CD1c-positive myeloid dendritic cell (primary cell): ENCODE measurements at regions not wholly inside any gene's neighbourhood (a gene's known extent, or its start where the extent isn't known, plus 50 kb on each side); places are given as distances from the start of the nearest gene placed in this dataset.
"Not testable (repeated sequence)": the region's sequence is repeated elsewhere in the genome, so short reads cannot be mapped to it uniquely, and the experiment has no call there.

Experiments used
- DNase-seq: peaks from one replicate; pipeline ENCODE4 v3.0.0-alpha.2; 2016; ENCODE audit errors: extremely low spot score

GRCh38 chr15:20289538-20290103 lies 252.0 kb downstream of the GOLGA6L6 start:
- not testable (repeated sequence) for DNase-seq

- not testable (repeated sequence) for DNase-seq
These were observed 252.6 kb downstream of the GOLGA6L6 start for GRCh38 chr15:20288800-20289537.

GRCh38 chr15:20286559-20286958 lies 255.0 kb downstream of the GOLGA6L6 start:
- not testable (repeated sequence) for DNase-seq

GRCh38 chr15:20285696-20286300 lies 255.8 kb downstream of the GOLGA6L6 start:
- DNase-seq = not testable (repeated sequence)

GRCh38 chr15:20284891-20285535 lies 256.6 kb downstream of the GOLGA6L6 start:
- not testable (repeated sequence) for DNase-seq

GRCh38 chr15:20283651-20284050 lies 257.9 kb downstream of the GOLGA6L6 start:
- DNase-seq = not testable (repeated sequence)

- not testable (repeated sequence) for DNase-seq
These were observed 259.1 kb downstream of the GOLGA6L6 start for GRCh38 chr15:20282491-20282943.

GRCh38 chr15:20281567-20282275 lies 259.9 kb downstream of the GOLGA6L6 start:
- not testable (repeated sequence) for DNase-seq

- no peak for DNase-seq
These were observed 260.6 kb downstream of the GOLGA6L6 start for GRCh38 chr15:20280933-20281463.

GRCh38 chr15:20280141-20280932 lies 261.3 kb downstream of the GOLGA6L6 start:
- not testable (repeated sequence) for DNase-seq

- DNase-seq = not testable (repeated sequence)
These were observed 262.5 kb downstream of the GOLGA6L6 start for GRCh38 chr15:20279056-20279455.

- DNase-seq = not testable (repeated sequence)
These were observed 263.2 kb downstream of the GOLGA6L6 start for GRCh38 chr15:20278376-20278775.

- DNase-seq = not testable (repeated sequence)
These were observed 264.1 kb downstream of the GOLGA6L6 start for GRCh38 chr15:20277451-20277850.

GRCh38 chr15:20276312-20277114 lies 265.1 kb downstream of the GOLGA6L6 start:
- DNase-seq = not testable (repeated sequence)

- DNase-seq = not testable (repeated sequence)
These were observed 266.1 kb downstream of the GOLGA6L6 start for GRCh38 chr15:20275373-20275967.

GRCh38 chr15:20272422-20273184 lies 269.0 kb downstream of the GOLGA6L6 start:
- DNase-seq = no peak

GRCh38 chr15:20271647-20272046 lies 270.0 kb downstream of the GOLGA6L6 start:
- DNase-seq = no peak

GRCh38 chr15:20269956-20270355 lies 271.6 kb downstream of the GOLGA6L6 start:
- DNase-seq = not testable (repeated sequence)
